GM12892 (cell line): ENCODE measurements at regions not wholly inside any gene's neighbourhood (a gene's known extent, or its start where the extent isn't known, plus 50 kb on each side); places are given as distances from the start of the nearest gene placed in this dataset.

Source experiments
- POLR2A ChIP-seq: IDR thresholded peaks from 2 replicates; pipeline ENCODE4 v1.6.1; 2011; ENCODE audit warnings: low read depth, low read length, control low read depth
- POLR2AphosphoS5 ChIP-seq: IDR thresholded peaks from 2 replicates; pipeline ENCODE4 v1.6.1; 2011; ENCODE audit warnings: low read depth, low read length, control low read depth
- TAF1 ChIP-seq: IDR thresholded peaks from 2 replicates; pipeline ENCODE4 v1.6.1; 2011; ENCODE audit warnings: low read depth, mild to moderate bottlenecking, control low read depth, low read length, borderline replicate concordance

DNA sequence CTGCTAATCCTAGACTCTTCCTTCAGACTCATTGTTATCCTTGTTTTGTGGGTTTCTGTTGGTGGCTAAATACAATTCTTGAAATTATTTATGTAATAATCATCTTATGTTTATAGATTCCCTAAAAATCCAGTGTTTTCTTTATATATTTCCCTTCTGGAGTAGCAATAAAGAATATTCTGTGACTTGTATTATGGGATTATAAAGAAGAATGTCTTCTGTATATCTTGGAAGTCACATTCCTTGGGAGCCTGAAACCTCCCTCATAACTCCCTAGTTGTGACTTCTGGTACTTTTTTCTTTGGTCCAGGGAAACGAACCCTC, 356.1 kb downstream of the TMEM167A start:
- no peak for TF ChIP-seq TAF1
- no peak for TF ChIP-seq POLR2AphosphoS5
- no peak for TF ChIP-seq POLR2A
